GM19395 (cell line): ENCODE measurements at regions not wholly inside any gene's neighbourhood (a gene's known extent, or its start where the extent isn't known, plus 50 kb on each side); places are given as distances from the start of the nearest gene placed in this dataset.

Experiments
- ATAC-seq: cut with Tn5 transposase; IDR thresholded peaks from one replicate; pipeline ENCODE4 v1.9.1; 2021; ENCODE audit warnings: mild to moderate bottlenecking, moderate library complexity; ENCODE audit not compliant: unreplicated experiment

GRCh38 chr6:2542101-2542857 is 208.4 kb downstream of the MYLK4 start:
- no peak for ATAC-seq

- no peak for ATAC-seq
These were observed 214.3 kb downstream of the MYLK4 start for GRCh38 chr6:2536451-2536850.

- ATAC-seq: no peak
These were observed 215.2 kb downstream of the MYLK4 start for GRCh38 chr6:2535506-2535905.

DNA sequence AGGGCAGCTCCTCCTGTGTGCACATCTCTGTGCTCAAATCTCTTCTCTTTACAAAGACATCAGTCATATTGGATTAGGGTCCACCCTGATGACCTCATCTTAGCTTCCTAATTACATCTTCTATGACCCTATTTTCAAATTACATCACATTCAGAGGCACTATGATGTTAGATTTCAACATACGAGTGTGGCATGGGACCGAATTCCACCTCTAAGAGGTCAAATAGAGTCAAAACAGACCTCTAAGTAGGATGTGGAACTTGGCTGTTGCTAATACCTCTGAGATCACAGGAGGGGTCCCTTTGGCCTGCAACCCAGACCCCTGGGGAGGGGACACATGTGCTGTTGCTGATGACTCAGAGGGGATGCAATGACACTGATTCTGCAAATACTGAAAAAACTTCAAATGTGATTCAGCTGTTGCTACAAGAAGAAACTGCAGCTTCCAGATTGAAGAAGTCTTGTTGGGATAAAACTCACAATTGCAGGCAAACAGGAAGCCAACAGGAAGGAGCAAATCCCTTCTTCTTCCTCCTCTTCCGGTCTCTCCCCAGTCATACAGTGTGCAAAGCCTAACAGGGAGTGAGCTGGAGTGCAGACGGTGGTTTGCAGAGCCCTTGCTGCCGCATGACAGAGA is 216.2 kb downstream of the MYLK4 start:
- ATAC-seq: no peak

- ATAC-seq: no peak
These were observed 219.1 kb downstream of the MYLK4 start for GRCh38 chr6:2531426-2532215.

DNA sequence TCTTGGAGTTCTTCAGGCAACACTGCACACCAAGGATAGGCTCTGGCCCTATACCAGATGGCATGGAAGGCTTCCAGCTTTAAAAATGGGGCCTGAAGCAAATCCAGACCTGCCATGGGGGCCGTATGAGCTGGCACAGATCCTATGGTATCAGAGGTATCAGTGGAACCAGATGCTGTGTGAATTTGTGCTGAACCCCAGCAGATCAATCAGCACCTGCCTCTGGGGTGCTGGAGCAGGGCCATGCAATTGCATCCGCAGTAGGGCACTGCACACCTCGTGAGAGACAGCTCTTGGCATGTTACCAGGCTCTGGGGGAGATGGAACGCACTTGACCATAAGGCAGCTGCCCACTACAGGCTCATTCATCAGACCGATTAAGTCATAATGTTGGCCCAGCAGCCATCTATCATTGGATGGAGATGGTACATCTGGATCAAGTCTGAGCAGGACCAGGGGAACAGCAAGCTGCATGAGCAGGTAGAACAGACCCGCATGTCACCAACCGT is 221.5 kb downstream of the MYLK4 start:
- ATAC-seq: no peak

DNA sequence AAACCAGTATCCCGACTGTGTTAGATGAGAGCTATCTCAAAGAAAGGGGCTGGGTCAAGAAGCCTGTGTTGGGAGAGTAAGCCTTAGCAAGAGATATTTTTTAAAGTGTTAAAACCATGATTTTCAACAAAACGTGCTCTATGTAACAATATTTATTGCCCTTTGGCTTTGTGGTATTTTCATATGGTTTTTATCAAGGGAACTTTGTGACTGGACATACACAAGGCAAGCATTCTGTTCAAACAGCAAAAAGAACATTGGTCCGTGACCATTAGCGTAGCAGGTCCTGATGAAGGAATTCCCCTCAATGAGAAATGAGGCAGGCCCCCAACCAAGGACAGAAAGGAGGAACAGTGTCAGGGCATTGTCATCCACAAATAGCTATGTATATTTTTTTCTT is 222.6 kb downstream of the MYLK4 start:
- no peak for ATAC-seq

DNA sequence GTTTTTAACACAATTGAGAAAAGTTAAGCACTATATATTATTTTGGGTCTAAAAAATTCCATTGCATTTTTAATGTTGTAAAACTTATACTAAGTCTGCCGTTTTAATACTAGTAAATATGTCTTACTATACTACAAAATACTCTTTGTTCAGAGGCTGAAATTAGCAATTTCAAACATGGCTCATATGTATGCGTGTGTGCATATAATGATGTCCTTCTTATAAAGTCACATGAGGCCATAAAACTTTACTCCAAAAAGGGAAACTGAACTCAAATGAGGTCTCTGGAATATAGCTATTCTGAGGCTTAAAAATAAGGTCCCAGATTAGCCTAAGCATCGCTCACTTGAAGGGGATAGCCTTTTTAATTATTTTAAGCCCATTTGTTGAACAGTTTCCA is 224.0 kb downstream of the MYLK4 start:
- no peak for ATAC-seq

GRCh38 chr6:2524090-2524489 is 226.6 kb downstream of the MYLK4 start:
- ATAC-seq: no peak

DNA sequence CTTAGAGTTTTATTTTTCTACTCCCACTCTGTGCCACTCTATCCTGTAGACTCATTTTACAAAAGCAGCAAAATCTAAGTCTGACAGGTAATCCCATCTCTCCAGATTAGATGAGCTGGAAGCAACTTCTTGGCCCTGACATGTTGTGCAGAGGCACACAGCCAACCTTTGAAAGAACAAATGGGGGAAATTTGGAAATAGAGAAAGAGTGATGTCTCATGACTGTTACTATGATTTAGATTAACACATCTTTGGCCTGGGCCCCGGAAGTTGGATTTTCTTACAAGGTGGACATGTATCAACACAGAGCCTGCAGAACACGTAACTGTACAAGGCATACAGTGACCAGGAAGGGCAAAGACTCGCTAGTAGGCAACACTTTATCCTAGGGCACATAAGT is 227.7 kb downstream of the MYLK4 start:
- ATAC-seq: no peak

DNA sequence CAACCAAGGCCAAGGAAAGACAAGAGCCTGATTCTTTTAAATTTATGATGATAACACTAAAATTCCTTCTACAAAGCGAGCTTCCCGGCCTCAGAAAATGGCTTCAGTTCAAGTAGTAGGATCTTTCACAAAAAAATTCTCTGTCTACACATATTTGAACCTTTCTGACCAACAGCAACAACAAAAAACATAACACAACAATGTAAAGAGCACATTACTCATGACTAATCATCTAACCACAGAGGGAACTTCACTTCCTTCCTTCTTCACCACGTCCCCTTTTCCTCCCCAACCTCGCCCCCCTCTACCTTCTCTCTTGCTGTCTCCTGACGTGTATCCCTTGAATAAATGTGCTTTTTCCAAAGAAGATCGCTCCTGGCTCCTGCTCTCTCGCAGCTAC is 228.2 kb downstream of the MYLK4 start:
- ATAC-seq: no peak

- no peak for ATAC-seq
These were observed 232.8 kb downstream of the MYLK4 start for GRCh38 chr6:2517855-2518473.

- no peak for ATAC-seq
These were observed 233.3 kb downstream of the MYLK4 start for GRCh38 chr6:2517401-2517800.

GRCh38 chr6:2516059-2516458 is 234.7 kb downstream of the MYLK4 start:
- no peak for ATAC-seq

DNA sequence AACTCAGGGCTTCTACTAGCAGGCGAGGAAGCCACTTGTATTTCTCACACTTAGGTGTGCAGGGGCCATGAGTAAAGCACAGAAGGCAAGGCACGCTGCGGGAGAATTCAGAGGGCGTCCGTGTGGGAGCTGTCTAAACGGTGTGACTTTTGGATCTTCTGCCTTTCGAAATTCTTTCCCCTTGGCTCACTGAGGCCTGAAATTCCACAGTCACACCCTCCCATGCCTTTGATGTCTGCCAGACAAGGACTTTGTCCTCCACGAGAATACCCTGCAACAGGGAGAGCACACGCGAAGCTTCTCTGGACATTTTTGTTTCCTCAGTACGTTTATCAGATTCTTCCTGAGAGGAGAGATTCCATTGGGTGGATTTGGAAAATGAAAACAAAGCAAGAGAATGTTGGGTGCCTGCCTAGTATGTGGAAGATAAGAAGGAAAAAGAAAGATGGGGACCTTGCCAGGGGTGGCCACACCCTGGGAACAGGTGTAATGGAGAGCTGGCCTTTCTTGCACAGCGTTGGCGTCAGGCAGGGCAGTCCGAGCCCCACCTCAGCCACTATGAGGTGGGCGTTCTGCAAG is 235.7 kb downstream of the MYLK4 start:
- no peak for ATAC-seq

- ATAC-seq: no peak
These were observed 237.9 kb downstream of the MYLK4 start for GRCh38 chr6:2512802-2513201.

- ATAC-seq: no peak
These were observed 240.4 kb downstream of the MYLK4 start for GRCh38 chr6:2510316-2510715.

- ATAC-seq: no peak
These were observed 241.0 kb downstream of the MYLK4 start for GRCh38 chr6:2509711-2510110.

- ATAC-seq: no peak
These were observed 242.7 kb downstream of the MYLK4 start for GRCh38 chr6:2508071-2508470.

DNA sequence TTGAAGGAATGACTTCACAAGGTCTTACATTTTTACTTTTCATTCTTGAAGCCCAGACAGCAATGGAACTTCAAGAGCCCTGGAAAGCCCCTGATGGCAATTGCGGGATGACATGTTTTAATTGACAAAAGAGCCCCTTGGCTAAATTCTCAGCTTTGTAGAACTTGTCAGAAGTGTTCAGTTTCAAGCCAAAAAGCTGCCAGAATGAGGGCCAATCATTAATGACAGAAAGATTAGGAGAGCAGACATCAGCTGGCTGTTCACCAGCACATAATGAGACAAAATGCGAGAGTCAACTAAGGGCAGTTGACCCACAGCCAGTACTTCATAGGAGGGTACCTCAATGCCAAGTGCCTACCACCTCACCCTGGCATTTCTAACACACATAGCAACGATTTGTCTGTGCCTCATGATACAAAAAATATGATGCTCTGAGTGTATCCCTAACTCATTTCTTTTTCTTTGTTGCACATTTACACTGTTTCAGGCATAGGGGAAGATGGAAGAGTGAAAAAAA is 243.1 kb downstream of the MYLK4 start:
- no peak for ATAC-seq

- no peak for ATAC-seq
These were observed 243.7 kb downstream of the MYLK4 start for GRCh38 chr6:2507016-2507415.
